Astrocyte (in vitro differentiated cells and primary cell): ENCODE measurements at regions not wholly inside any gene's neighbourhood (a gene's known extent, or its start where the extent isn't known, plus 50 kb on each side); places are given as distances from the start of the nearest gene placed in this dataset.

Experiments
- DNase-seq: peaks from one replicate; pipeline ENCODE4 v3.0.0-alpha.2; 2010; ENCODE audit warnings: low read depth
- FAIRE-seq: peaks from 2 replicates; lab custom pipeline; 2011; peaks lifted over from hg19 to GRCh38; lab: Jason Lieb, UNC
- H2AFZ ChIP-seq: 2 replicates; pipeline ENCODE4 v1.6.0; 2012; ENCODE audit warnings: low read depth, low read length, inconsistent platforms
- H3K27ac ChIP-seq: 2 replicates; pipeline ENCODE4 v1.5.1; 2011; ENCODE audit warnings: low read depth, low read length, inconsistent platforms
- H3K27me3 ChIP-seq: 2 replicates; pipeline ENCODE4 v1.6.0; 2011; ENCODE audit warnings: low read length, inconsistent platforms; ENCODE audit not compliant: insufficient read depth
- H3K36me3 ChIP-seq: 2 replicates; pipeline ENCODE4 v1.5.1; 2011; ENCODE audit warnings: low read length, inconsistent platforms; ENCODE audit not compliant: insufficient read depth
- H3K4me1 ChIP-seq: 2 replicates; pipeline ENCODE4 v1.5.1; 2011; ENCODE audit warnings: low read length, inconsistent platforms; ENCODE audit not compliant: insufficient read depth
- H3K4me2 ChIP-seq: 2 replicates; pipeline ENCODE4 v1.6.0; 2012; ENCODE audit warnings: low read length, inconsistent platforms
- H3K4me3 ChIP-seq: 2 replicates; pipeline ENCODE4 v1.5.1; 2011; ENCODE audit warnings: low read depth, mild to moderate bottlenecking, low read length, inconsistent platforms; ENCODE audit not compliant: insufficient read depth
- H3K79me2 ChIP-seq: 2 replicates; pipeline ENCODE4 v1.6.0; 2012; ENCODE audit warnings: mild to moderate bottlenecking, low read length, inconsistent platforms; ENCODE audit not compliant: insufficient read depth
- H3K9ac ChIP-seq: 2 replicates; pipeline ENCODE4 v1.6.0; 2012; ENCODE audit warnings: mild to moderate bottlenecking, low read length, inconsistent platforms
- H3K9me3 ChIP-seq: 2 replicates; pipeline ENCODE4 v1.5.1; 2012; ENCODE audit warnings: low read depth, mild to moderate bottlenecking, low read length, inconsistent platforms; ENCODE audit not compliant: insufficient read depth
- H4K20me1 ChIP-seq: 2 replicates; pipeline ENCODE4 v1.6.0; 2012; ENCODE audit warnings: low read length, inconsistent platforms; ENCODE audit not compliant: insufficient read depth
- H3K27ac Mint-ChIP-seq: one replicate; pipeline ENCODE4 v1.8.0; 2021; ENCODE audit warnings: mild to moderate bottlenecking, mixed read lengths; ENCODE audit not compliant: unreplicated experiment
- H3K27me3 Mint-ChIP-seq: one replicate; pipeline ENCODE4 v1.8.0; 2021; ENCODE audit warnings: low read depth, mixed read lengths; ENCODE audit not compliant: unreplicated experiment
- H3K36me3 Mint-ChIP-seq: one replicate; pipeline ENCODE4 v1.8.0; 2021; ENCODE audit warnings: low read depth, mixed read lengths; ENCODE audit not compliant: unreplicated experiment
- H3K4me1 Mint-ChIP-seq: one replicate; pipeline ENCODE4 v1.8.0; 2021; ENCODE audit warnings: low read depth, mixed read lengths; ENCODE audit not compliant: unreplicated experiment
- H3K4me3 Mint-ChIP-seq: one replicate; pipeline ENCODE4 v1.8.0; 2021; ENCODE audit warnings: mild to moderate bottlenecking, moderate library complexity, mixed read lengths; ENCODE audit not compliant: unreplicated experiment
- H3K9me3 Mint-ChIP-seq: one replicate; pipeline ENCODE4 v1.8.0; 2021; ENCODE audit warnings: mild to moderate bottlenecking, mixed read lengths; ENCODE audit not compliant: unreplicated experiment
- EZH2 ChIP-seq: IDR thresholded peaks from 2 replicates; pipeline ENCODE4 v1.6.1; 2012; ENCODE audit warnings: mild to moderate bottlenecking, low read length, inconsistent platforms; ENCODE audit not compliant: insufficient read depth
- TF ChIP-seq, protein P1 (sequence below): IDR thresholded peaks from 2 replicates; pipeline ENCODE4 v1.5.1; 2011; ENCODE audit warnings: low read depth, mild to moderate bottlenecking, inconsistent platforms, low read length, moderate library complexity; ENCODE audit not compliant: insufficient read depth

DNA sequence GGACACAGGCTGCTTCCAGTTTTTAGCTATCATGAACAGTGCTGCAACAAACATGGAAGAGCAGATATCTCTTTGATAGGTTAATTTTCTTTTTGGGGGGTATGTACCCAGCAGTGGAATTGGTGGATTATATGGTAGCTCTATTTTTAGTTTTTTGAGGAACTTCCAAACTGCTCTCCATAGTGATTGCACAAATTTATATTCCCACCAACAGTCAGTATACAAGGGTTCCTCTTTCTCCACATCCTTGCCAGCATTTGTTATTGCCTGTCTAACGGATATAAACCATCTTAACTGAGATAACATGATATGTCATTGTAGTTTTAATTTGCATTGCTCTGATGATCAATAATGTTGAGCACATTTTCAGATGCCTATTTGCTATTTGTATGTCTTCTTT lies 237.6 kb downstream of the MMUT start:
- no peak overlapping the region for H3K4me3 ChIP-seq
- H4K20me1 ChIP-seq, result no peaks in the 10 kb centered on the region
- Mint-ChIP-seq H3K27ac (no peak overlapping the region), H3K36me3 (no peaks in the 10 kb centered on the region), H3K4me1 (no peaks in the 10 kb centered on the region), H3K9me3 (peaks cover 6% of the 10 kb centered on the region), H3K4me3 (no peak overlapping the region), H3K27me3 (no peaks in the 10 kb centered on the region)
- FAIRE-seq, result no peak
- no peaks in the 10 kb centered on the region for H3K27me3 ChIP-seq
- H3K9me3 ChIP-seq, result no peaks in the 10 kb centered on the region
- H2AFZ ChIP-seq, result no peak overlapping the region
- no peak overlapping the region for H3K9ac ChIP-seq
- no peak overlapping the region for H3K27ac ChIP-seq
- no peak for DNase-seq
- no peaks in the 10 kb centered on the region for H3K79me2 ChIP-seq
- H3K36me3 ChIP-seq, result no peaks in the 10 kb centered on the region
- H3K4me1 ChIP-seq, result no peaks in the 10 kb centered on the region
- TF ChIP-seq EZH2, result no peak
- TF ChIP-seq, protein P1, sequence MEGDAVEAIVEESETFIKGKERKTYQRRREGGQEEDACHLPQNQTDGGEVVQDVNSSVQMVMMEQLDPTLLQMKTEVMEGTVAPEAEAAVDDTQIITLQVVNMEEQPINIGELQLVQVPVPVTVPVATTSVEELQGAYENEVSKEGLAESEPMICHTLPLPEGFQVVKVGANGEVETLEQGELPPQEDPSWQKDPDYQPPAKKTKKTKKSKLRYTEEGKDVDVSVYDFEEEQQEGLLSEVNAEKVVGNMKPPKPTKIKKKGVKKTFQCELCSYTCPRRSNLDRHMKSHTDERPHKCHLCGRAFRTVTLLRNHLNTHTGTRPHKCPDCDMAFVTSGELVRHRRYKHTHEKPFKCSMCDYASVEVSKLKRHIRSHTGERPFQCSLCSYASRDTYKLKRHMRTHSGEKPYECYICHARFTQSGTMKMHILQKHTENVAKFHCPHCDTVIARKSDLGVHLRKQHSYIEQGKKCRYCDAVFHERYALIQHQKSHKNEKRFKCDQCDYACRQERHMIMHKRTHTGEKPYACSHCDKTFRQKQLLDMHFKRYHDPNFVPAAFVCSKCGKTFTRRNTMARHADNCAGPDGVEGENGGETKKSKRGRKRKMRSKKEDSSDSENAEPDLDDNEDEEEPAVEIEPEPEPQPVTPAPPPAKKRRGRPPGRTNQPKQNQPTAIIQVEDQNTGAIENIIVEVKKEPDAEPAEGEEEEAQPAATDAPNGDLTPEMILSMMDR, result no peak
- H3K4me2 ChIP-seq, result no peak overlapping the region

DNA sequence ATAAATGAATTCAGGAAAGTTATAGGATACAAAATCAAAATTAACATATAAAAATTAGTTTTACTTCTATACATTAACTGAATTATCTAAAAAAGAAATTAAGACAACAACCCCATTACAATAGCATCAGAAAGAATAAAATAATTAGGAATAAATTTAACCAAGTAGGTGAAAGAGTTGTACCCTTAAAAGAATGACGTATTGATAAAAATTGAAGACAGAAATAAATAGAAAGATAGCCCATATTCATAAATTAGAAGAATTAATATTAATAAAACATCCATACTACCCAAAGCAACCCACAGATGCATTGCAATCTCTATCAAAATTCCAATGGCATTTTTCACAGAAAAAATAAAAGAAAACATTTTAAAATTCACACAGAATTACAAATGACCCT lies 242.8 kb downstream of the MMUT start:
- FAIRE-seq (no peak), DNase-seq (no peak)
- Histone ChIP-seq H3K9ac (no peak overlapping the region), H3K4me3 (no peak overlapping the region), H3K27ac (no peak overlapping the region), H4K20me1 (no peaks in the 10 kb centered on the region), H3K27me3 (no peaks in the 10 kb centered on the region), H3K9me3 (no peaks in the 10 kb centered on the region), H3K79me2 (no peaks in the 10 kb centered on the region), H3K4me2 (no peak overlapping the region), H2AFZ (no peak overlapping the region), H3K4me1 (no peaks in the 10 kb centered on the region), H3K36me3 (no peaks in the 10 kb centered on the region)
- H3K9me3 Mint-ChIP-seq, result no peaks in the 10 kb centered on the region
- no peak overlapping the region for H3K27ac Mint-ChIP-seq
- TF ChIP-seq EZH2, result no peak
- TF ChIP-seq, protein P1, result no peak
- H3K4me1 Mint-ChIP-seq, result no peaks in the 10 kb centered on the region
- no peaks in the 10 kb centered on the region for H3K27me3 Mint-ChIP-seq
- no peaks in the 10 kb centered on the region for H3K36me3 Mint-ChIP-seq
- no peak overlapping the region for H3K4me3 Mint-ChIP-seq

DNA sequence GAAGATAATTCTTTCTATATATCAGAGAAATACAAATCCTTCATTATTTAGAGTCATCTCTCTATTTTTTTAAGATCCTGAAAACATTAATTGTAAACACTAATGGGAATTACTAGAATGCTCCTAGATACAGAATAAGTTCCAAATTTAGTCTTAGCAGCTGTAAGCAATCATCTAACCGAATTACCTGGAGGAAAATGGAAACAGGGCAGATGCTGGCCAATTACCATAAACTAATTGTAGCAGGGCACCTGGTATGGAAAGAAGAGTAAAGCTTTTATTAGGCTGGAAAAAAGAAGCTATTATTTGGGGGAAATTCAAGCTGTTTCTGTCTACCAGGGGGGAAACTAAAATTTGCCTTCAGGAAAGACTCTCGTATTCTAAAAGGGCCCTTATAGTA lies 257.5 kb downstream of the MMUT start:
- Histone ChIP-seq H3K4me1 (no peaks in the 10 kb centered on the region), H3K79me2 (no peaks in the 10 kb centered on the region), H3K36me3 (no peaks in the 10 kb centered on the region), H3K4me3 (no peak overlapping the region), H3K27ac (no peak overlapping the region), H3K9ac (no peak overlapping the region), H2AFZ (no peak overlapping the region), H3K4me2 (no peak overlapping the region), H4K20me1 (no peaks in the 10 kb centered on the region), H3K27me3 (no peaks in the 10 kb centered on the region), H3K9me3 (peaks cover 2% of the 10 kb centered on the region)
- Mint-ChIP-seq H3K9me3 (peaks cover 5% of the 10 kb centered on the region), H3K27me3 (no peaks in the 10 kb centered on the region), H3K4me3 (no peak overlapping the region), H3K27ac (no peak overlapping the region), H3K4me1 (no peaks in the 10 kb centered on the region), H3K36me3 (no peaks in the 10 kb centered on the region)
- TF ChIP-seq EZH2, result no peak
- TF ChIP-seq, protein P1, result no peak
- DNase-seq (no peak), FAIRE-seq (no peak)
